SK-N-SH (cell line): ENCODE measurements at regions not wholly inside any gene's neighbourhood (a gene's known extent, or its start where the extent isn't known, plus 50 kb on each side); places are given as distances from the start of the nearest gene placed in this dataset.

Source experiments
- CTCF ChIA-PET: fragments of 300-600, 350-600 bp; formaldehyde crosslinking; extraction: SDS; loops from one replicate; lab custom pipeline; 2021; lab: Yijun Ruan, JAX
- POLR2A ChIA-PET: fragments of 350-600 bp; sonication (Branson Sonifier 250); formaldehyde crosslinking; extraction: SDS; loops from one replicate; lab custom pipeline; 2020; ENCODE audit warnings: antibody characterized with exemption, inconsistent platforms; lab: Yijun Ruan, JAX
- DNase-seq: peaks from one replicate; pipeline ENCODE4 v3.0.0; 2012
- H2AFZ ChIP-seq: fragments of 200-600 bp; sonication (generic); 2 replicates; pipeline ENCODE4 v1.8.1; 2016; ENCODE audit warnings: antibody characterized with exemption, mild to moderate bottlenecking, low read depth
- H3F3A ChIP-seq: fragments of 200-600 bp; sonication (generic); replicated peaks from 2 replicates; pipeline ENCODE3; 2016; ENCODE audit warnings: antibody characterized with exemption, mild to moderate bottlenecking; ENCODE audit not compliant: insufficient read depth
- H3K27ac ChIP-seq, 2 experiments: fragments of 200-500 bp in 1 of 2; fragments of 200-600 bp in 1 of 2; sonication (Bioruptor generic) in 1 of 2; sonication (generic), shearing (Covaris generic) in 1 of 2; 2 replicates each; pipeline versions ENCODE4 v1.5.1 to v1.6.1; 2014 to 2016; ENCODE audit warnings: low read depth in 2 of 2, inconsistent platforms in 1 of 2, low read length in 1 of 2, mild to moderate bottlenecking in 1 of 2, mixed read lengths in 1 of 2
- H3K27me3 ChIP-seq: fragments of 200-600 bp; sonication (generic), shearing (Covaris generic); 2 replicates; pipeline ENCODE4 v1.6.1; 2016; ENCODE audit warnings: mixed run types; ENCODE audit not compliant: insufficient read depth
- H3K36me3 ChIP-seq, 2 experiments: fragments of 200-500 bp in 1 of 2; fragments of 200-600 bp in 1 of 2; sonication (Bioruptor generic) in 1 of 2; sonication (generic) in 1 of 2; replicated peaks in 1 of 2; 2 replicates each; pipeline versions ENCODE3 to v1.5.1; 2014 to 2016; ENCODE audit warnings: low read length in 1 of 2, mild to moderate bottlenecking in 1 of 2; ENCODE audit not compliant: insufficient read depth in 2 of 2, control insufficient read depth in 1 of 2
- H3K4me1 ChIP-seq, 2 experiments: fragments of 200-500 bp in 1 of 2; fragments of 200-600 bp in 1 of 2; sonication (Bioruptor generic) in 1 of 2; sonication (generic), shearing (Covaris generic) in 1 of 2; 2 replicates each; pipeline versions ENCODE4 v1.5.1 to v1.6.1; 2014 to 2016; ENCODE audit warnings: low read depth in 1 of 2, low read length in 1 of 2, mixed run types in 1 of 2; ENCODE audit not compliant: insufficient read depth in 2 of 2, control insufficient read depth in 1 of 2
- H3K4me2 ChIP-seq: fragments of 200-600 bp; sonication (generic), shearing (Covaris generic); 2 replicates; pipeline ENCODE4 v1.6.1; 2017; ENCODE audit warnings: mixed run types
- H3K4me3 ChIP-seq, 2 experiments: fragments of 200-500 bp in 1 of 2; fragments of 200-600 bp in 1 of 2; sonication (Bioruptor generic) in 1 of 2; sonication (generic), shearing (Covaris generic) in 1 of 2; 2 replicates each; pipeline versions ENCODE4 v1.5.1 to v1.8.1; 2014 to 2016; ENCODE audit warnings: low read depth in 2 of 2, inconsistent platforms in 1 of 2, low read length in 1 of 2, mild to moderate bottlenecking in 1 of 2, mixed read lengths in 1 of 2, moderate library complexity in 1 of 2
- H3K79me2 ChIP-seq: fragments of 200-600 bp; sonication (generic); 2 replicates; pipeline ENCODE4 v1.8.1; 2017; ENCODE audit warnings: mild to moderate bottlenecking; ENCODE audit not compliant: insufficient read depth
- H3K9ac ChIP-seq: fragments of 200-600 bp; sonication (generic); 2 replicates; pipeline ENCODE4 v1.6.1; 2017; ENCODE audit warnings: mixed run types
- H3K9me2 ChIP-seq: fragments of 200-600 bp; sonication (generic); 2 replicates; pipeline ENCODE4 v1.6.1; 2017; ENCODE audit warnings: mixed run types
- H3K9me3 ChIP-seq: fragments of 200-600 bp; sonication (generic); 2 replicates; pipeline ENCODE4 v1.6.1; 2017; ENCODE audit warnings: mixed run types, mild to moderate bottlenecking, moderate library complexity
- H4K20me1 ChIP-seq: fragments of 200-600 bp; sonication (generic); 2 replicates; pipeline ENCODE4 v1.6.1; 2017; ENCODE audit warnings: mild to moderate bottlenecking, mixed run types; ENCODE audit not compliant: insufficient read depth
- CHD2 ChIP-seq: fragments of 150-350 bp; IDR thresholded peaks from 2 replicates; pipeline ENCODE4 v1.6.1; 2018; ENCODE audit warnings: low read length; ENCODE audit not compliant: partially characterized antibody
- CTCF ChIP-seq: fragments of 200-600 bp; sonication (generic); IDR thresholded peaks from 2 replicates; pipeline ENCODE4 v1.6.1; 2017; ENCODE audit warnings: antibody characterized with exemption, mild to moderate bottlenecking, moderate library complexity
- EP300 ChIP-seq, 2 experiments: IDR thresholded peaks; 2 replicates each; pipeline versions ENCODE4 v1.4.0 to v1.6.1; 2012; ENCODE audit warnings: borderline replicate concordance in 1 of 2, low read depth in 1 of 2, low read length in 1 of 2
- EZH2phosphoT487 ChIP-seq: fragments of 200-600 bp; sonication (generic); IDR thresholded peaks from 2 replicates; pipeline ENCODE4 v1.6.1; 2017; ENCODE audit warnings: low read depth, mixed run types, mild to moderate bottlenecking, antibody characterized with exemption, moderate library complexity, borderline replicate concordance
- FOSL2 ChIP-seq: IDR thresholded peaks from 2 replicates; pipeline ENCODE4 v1.4.0; 2012; ENCODE audit warnings: low read depth, mild to moderate bottlenecking, moderate library complexity, borderline replicate concordance
- FOXJ3 ChIP-seq: sonication (generic); formaldehyde crosslinking; IDR thresholded peaks from 2 replicates; pipeline ENCODE4 v1.5.1; 2020; ENCODE audit warnings: mild to moderate bottlenecking, missing genetic modification reagents
- FOXM1 ChIP-seq: IDR thresholded peaks from 2 replicates; pipeline ENCODE4 v1.4.0; 2012; ENCODE audit warnings: low read depth, mild to moderate bottlenecking
- GABPA ChIP-seq: IDR thresholded peaks from 2 replicates; pipeline ENCODE4 v1.4.0; 2012; ENCODE audit warnings: low read depth, mild to moderate bottlenecking
- GATA2 ChIP-seq: sonication (generic); formaldehyde crosslinking; IDR thresholded peaks from 2 replicates; pipeline ENCODE4 v1.5.0; 2020; ENCODE audit warnings: mild to moderate bottlenecking, missing genetic modification reagents
- IRF3 ChIP-seq: fragments of 150-350 bp; IDR thresholded peaks from 2 replicates; pipeline ENCODE4 v1.6.1; 2016; ENCODE audit warnings: mild to moderate bottlenecking, low read depth, low read length
- NFIC ChIP-seq: IDR thresholded peaks from 2 replicates; pipeline ENCODE4 v1.4.0; 2012; ENCODE audit warnings: borderline replicate concordance
- PBX3 ChIP-seq: IDR thresholded peaks from 2 replicates; pipeline ENCODE4; 2012
- POLR2AphosphoS5 ChIP-seq: IDR thresholded peaks from 2 replicates; pipeline ENCODE4 v1.6.1; 2012; ENCODE audit warnings: low read depth, low read length
- RCOR1 ChIP-seq: fragments of 150-350 bp; IDR thresholded peaks from 2 replicates; pipeline ENCODE4 v1.6.1; 2017; ENCODE audit warnings: antibody characterized with exemption, low read length
- REST ChIP-seq: IDR thresholded peaks from 2 replicates; pipeline ENCODE4 v1.6.1; 2012; ENCODE audit warnings: mild to moderate bottlenecking, low read depth, low read length, moderate library complexity
- RFX5 ChIP-seq: IDR thresholded peaks from 2 replicates; pipeline ENCODE4 v1.6.1; 2012; ENCODE audit warnings: mild to moderate bottlenecking, improper control_type of control experiment, low read length
- SIN3A ChIP-seq: IDR thresholded peaks from 2 replicates; pipeline ENCODE4 v1.6.1; 2012; ENCODE audit warnings: low read depth, mild to moderate bottlenecking, low read length, moderate library complexity, borderline replicate concordance
- SMC3 ChIP-seq: IDR thresholded peaks from 2 replicates; pipeline ENCODE4 v1.6.1; 2012; ENCODE audit warnings: low read depth, low read length, improper control_type of control experiment
- TEAD4 ChIP-seq: IDR thresholded peaks from 2 replicates; pipeline ENCODE4 v1.4.0; 2012; ENCODE audit warnings: mild to moderate bottlenecking, borderline replicate concordance; ENCODE audit not compliant: insufficient read depth
- USF1 ChIP-seq: IDR thresholded peaks from 2 replicates; pipeline ENCODE4 v1.4.0; 2012; ENCODE audit warnings: low read depth, borderline replicate concordance
- USF2 ChIP-seq: fragments of 150-350 bp; IDR thresholded peaks from 2 replicates; pipeline ENCODE4 v1.6.1; 2017; ENCODE audit warnings: antibody characterized with exemption, low read length, low read depth, borderline replicate concordance
- YY1 ChIP-seq: IDR thresholded peaks from 2 replicates; pipeline ENCODE4 v1.4.0; 2012; ENCODE audit warnings: low read depth, mild to moderate bottlenecking
- WGBS: methylation state at CpG from one replicate; pipeline ENCODE4 v1.1.6; 2017; ENCODE audit warnings: low lambda C conversion rate; 5-methylcytosine and 5-hydroxymethylcytosine counted together

- POLR2A ChIA-PET, result interaction anchor here (0.6 kb wide), 1 partner anchor 9 kb away, joined by 3 read pairs; no protein-coding TSS in a partner anchor
- TF ChIP-seq USF1 (0 out of 2 replicates have a peak, but pooled peaks have one; percentile 21), IRF3 (no peak), GATA2 (CRISPR knock-in tag) (peak; percentile 47), CTCF (no peak), RCOR1 (peak; percentile 72; the same call in 1 of the 2 replicates), GABPA (peak; percentile 21; the same call in 1 of the 2 replicates), RFX5 (no peak), REST (peak; percentile 67), EP300 (IDR thresholded peaks at IDR 0.05; ENCODE audit: borderline replicate concordance in 1 of 2, low read depth in 1 of 2, low read length in 1 of 2) (peak; percentile 80 to 92), FOXM1 (peak; percentile 76; the same call in 1 of the 2 replicates), FOXJ3 (CRISPR knock-in tag) (peak; percentile 69; the same call in 1 of the 2 replicates), NFIC (peak; percentile 99), SIN3A (peak; percentile 52; the same call in 1 of the 2 replicates), SMC3 (no peak; the same call in 1 of the 2 replicates), POLR2AphosphoS5 (peak; percentile 77; the same call in 1 of the 2 replicates), PBX3 (peak; percentile 86), USF2 (no peak), FOSL2 (peak; percentile 96), CHD2 (no peak), EZH2phosphoT487 (no peak), YY1 (no peak), TEAD4 (peak; percentile 93)
Measured at GRCh38 chr1:228902781-228903433, 167.6 kb downstream of the RHOU start.

More at GRCh38 chr1:228902781-228903433, 167.6 kb downstream of the RHOU start:
- DNase-seq, result peak; percentile 70
- Histone ChIP-seq H3K27me3 (peaks cover 7% of the 10 kb centered on the region; the same call in 1 of the 2 replicates), H3K4me3 (no peak overlapping the region), H3K9me2 (no peaks in the 10 kb centered on the region), H3K4me2 (0 out of 2 replicates have a peak overlapping the region, but pooled peaks have one; percentile 2), H3K4me1 (peaks cover 4 to 46% of the 10 kb centered on the region in 2 experiments; a peak in 2 of 4 replicates), H3K27ac (peak overlapping the region; percentile 49 to 77; a peak in 3 of 4 replicates), H3K9me3 (0 out of 2 replicates have a peak, but pooled peaks cover 5% of the 10 kb centered on the region), H3K36me3 (no peaks in the 10 kb centered on the region), H2AFZ (no peak overlapping the region), H3K9ac (no peak overlapping the region), H3K79me2 (no peaks in the 10 kb centered on the region), H4K20me1 (0 out of 2 replicates have a peak, but pooled peaks cover 3% of the 10 kb centered on the region), H3F3A (peaks cover 9% of the 10 kb centered on the region)
- 37% methylated on average over 13 of the region's 13 CpGs for WGBS
- CTCF ChIA-PET, result interaction anchor here (1.0 to 4.8 kb wide), 6 partner anchors 37 to 325 kb away, joined by 3 to 24 read pairs (median 4); partner anchors contain the start of gene RHOU
